ENCODE measurements at regions not wholly inside any gene's neighbourhood (a gene's known extent, or its start where the extent isn't known, plus 50 kb on each side); places are given as distances from the start of the nearest gene placed in this dataset.
"Not testable (repeated sequence)": the region's sequence is repeated elsewhere in the genome, so short reads cannot be mapped to it uniquely, and the experiment has no call there.

DNA sequence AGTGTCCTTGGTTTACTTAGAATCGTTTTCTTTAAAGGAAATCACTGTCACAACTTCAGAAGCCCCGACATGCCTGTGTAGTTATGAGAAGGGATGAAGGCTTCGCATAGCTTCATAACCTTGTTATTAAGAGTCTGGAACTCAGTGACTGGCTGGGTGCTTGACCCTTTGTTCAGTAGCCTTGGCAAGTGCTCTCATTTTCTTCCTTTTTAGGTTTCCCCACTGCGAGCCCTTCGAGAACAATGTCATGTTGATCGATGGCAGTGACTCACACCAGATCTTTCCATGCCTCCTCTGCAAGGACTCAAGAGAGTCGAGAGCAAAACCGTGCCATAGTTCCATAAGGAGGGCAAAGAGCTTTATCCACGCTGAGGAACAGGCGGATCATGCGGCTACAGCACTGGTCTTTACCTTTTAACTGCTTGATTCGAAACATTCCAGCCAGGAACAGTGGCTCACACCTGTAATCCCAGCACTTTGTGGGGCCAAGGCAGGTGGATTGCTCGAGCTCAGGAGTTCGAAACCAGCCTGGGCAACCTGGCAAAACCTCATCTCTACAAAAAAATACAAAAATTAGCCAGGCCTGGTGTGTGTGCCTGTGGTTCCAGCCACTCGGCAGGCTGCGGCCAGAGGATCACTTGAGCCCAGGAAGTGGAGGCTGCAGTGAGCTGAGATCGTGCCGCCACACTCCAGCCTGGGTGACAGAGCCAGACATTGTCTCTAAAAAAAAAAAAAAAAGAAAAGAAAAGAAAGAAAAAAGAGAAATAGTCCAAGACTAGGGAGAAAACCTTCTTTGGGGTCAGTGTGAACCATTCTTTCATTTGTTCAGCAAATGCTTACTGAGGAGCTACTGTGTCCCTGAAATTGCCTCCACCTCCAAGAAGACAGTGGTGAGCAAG is 95.4 kb upstream of the ERRFI1 start:
- Histone ChIP-seq H3F3A (ENCODE audit: insufficient read depth, low read length, poor library complexity, severe bottlenecking) (no peaks in the 10 kb centered on the region), H4K20me1 (ENCODE audit: insufficient read depth) (no peaks in the 10 kb centered on the region), H3K9ac (ENCODE audit: low read length) (no peak overlapping the region), H3K4me3 (ENCODE audit: low read length) (no peak overlapping the region), H3K36me3 (ENCODE audit: insufficient read depth, low read length) (no peaks in the 10 kb centered on the region), H3K27ac (ENCODE audit: low read length) (no peak overlapping the region), H3K27me3 (ENCODE audit: insufficient read depth, low read depth, low read length) (no peaks in the 10 kb centered on the region), H3K4me2 (ENCODE audit: low read length) (no peak overlapping the region), H3K9me2 (ENCODE audit: insufficient read depth, low read length) (no peaks in the 10 kb centered on the region), H3K79me2 (replicated peaks; ENCODE audit: insufficient read depth, low read length) (no peaks in the 10 kb centered on the region), H3K9me3 (ENCODE audit: low read length) (peaks cover 9% of the 10 kb centered on the region), H2AFZ (ENCODE audit: low read depth, low read length) (no peak overlapping the region)
- TF ChIP-seq MXI1 (conservative IDR thresholded peaks at IDR 0.05; ENCODE audit: poor library complexity, severe bottlenecking), result no peak
- no peak for TF ChIP-seq SMC3 (conservative IDR thresholded peaks at IDR 0.05; ENCODE audit: poor library complexity)
- TF ChIP-seq, protein P1, sequence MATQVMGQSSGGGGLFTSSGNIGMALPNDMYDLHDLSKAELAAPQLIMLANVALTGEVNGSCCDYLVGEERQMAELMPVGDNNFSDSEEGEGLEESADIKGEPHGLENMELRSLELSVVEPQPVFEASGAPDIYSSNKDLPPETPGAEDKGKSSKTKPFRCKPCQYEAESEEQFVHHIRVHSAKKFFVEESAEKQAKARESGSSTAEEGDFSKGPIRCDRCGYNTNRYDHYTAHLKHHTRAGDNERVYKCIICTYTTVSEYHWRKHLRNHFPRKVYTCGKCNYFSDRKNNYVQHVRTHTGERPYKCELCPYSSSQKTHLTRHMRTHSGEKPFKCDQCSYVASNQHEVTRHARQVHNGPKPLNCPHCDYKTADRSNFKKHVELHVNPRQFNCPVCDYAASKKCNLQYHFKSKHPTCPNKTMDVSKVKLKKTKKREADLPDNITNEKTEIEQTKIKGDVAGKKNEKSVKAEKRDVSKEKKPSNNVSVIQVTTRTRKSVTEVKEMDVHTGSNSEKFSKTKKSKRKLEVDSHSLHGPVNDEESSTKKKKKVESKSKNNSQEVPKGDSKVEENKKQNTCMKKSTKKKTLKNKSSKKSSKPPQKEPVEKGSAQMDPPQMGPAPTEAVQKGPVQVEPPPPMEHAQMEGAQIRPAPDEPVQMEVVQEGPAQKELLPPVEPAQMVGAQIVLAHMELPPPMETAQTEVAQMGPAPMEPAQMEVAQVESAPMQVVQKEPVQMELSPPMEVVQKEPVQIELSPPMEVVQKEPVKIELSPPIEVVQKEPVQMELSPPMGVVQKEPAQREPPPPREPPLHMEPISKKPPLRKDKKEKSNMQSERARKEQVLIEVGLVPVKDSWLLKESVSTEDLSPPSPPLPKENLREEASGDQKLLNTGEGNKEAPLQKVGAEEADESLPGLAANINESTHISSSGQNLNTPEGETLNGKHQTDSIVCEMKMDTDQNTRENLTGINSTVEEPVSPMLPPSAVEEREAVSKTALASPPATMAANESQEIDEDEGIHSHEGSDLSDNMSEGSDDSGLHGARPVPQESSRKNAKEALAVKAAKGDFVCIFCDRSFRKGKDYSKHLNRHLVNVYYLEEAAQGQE (IDR thresholded peaks at IDR 0.05; ENCODE audit: borderline replicate concordance), result no peak
- TF ChIP-seq POLR2AphosphoS5 (IDR thresholded peaks at IDR 0.05), result no peak
- TF ChIP-seq TAF1 (IDR thresholded peaks at IDR 0.05; ENCODE audit: low read depth), result no peak
- TF ChIP-seq RAD21 (conservative IDR thresholded peaks at IDR 0.05), result no peak
- no peak for TF ChIP-seq EP300 (conservative IDR thresholded peaks at IDR 0.05; ENCODE audit: poor library complexity, severe bottlenecking)

- H3K4me2 ChIP-seq (ENCODE audit: low read length), result no peak overlapping the region
- H2AFZ ChIP-seq (ENCODE audit: low read depth, low read length), result no peak overlapping the region
- H3K27ac ChIP-seq (ENCODE audit: low read length), result no peak overlapping the region
- no peak overlapping the region for H3K4me3 ChIP-seq (ENCODE audit: low read length)
- no peaks in the 10 kb centered on the region for H3K36me3 ChIP-seq (ENCODE audit: insufficient read depth, low read length)
- H3K9ac ChIP-seq (ENCODE audit: low read length), result no peak overlapping the region
- H3K27me3 ChIP-seq (ENCODE audit: insufficient read depth, low read depth, low read length), result no peaks in the 10 kb centered on the region
- no peaks in the 10 kb centered on the region for H3K9me2 ChIP-seq (ENCODE audit: insufficient read depth, low read length)
- H3K9me3 ChIP-seq (ENCODE audit: low read length), result peaks cover 8% of the 10 kb centered on the region
- no peaks in the 10 kb centered on the region for H3F3A ChIP-seq (ENCODE audit: insufficient read depth, low read length, poor library complexity, severe bottlenecking)
- no peaks in the 10 kb centered on the region for H3K79me2 ChIP-seq (replicated peaks; ENCODE audit: insufficient read depth, low read length)
- H4K20me1 ChIP-seq (ENCODE audit: insufficient read depth), result no peaks in the 10 kb centered on the region
- no peak for TF ChIP-seq MXI1 (conservative IDR thresholded peaks at IDR 0.05; ENCODE audit: poor library complexity, severe bottlenecking)
- no peak for TF ChIP-seq TAF1 (IDR thresholded peaks at IDR 0.05; ENCODE audit: low read depth)
- TF ChIP-seq, protein P1 (IDR thresholded peaks at IDR 0.05; ENCODE audit: borderline replicate concordance), result no peak
- no peak for TF ChIP-seq POLR2AphosphoS5 (IDR thresholded peaks at IDR 0.05)
- no peak for TF ChIP-seq SMC3 (conservative IDR thresholded peaks at IDR 0.05; ENCODE audit: poor library complexity)
- no peak for TF ChIP-seq RAD21 (conservative IDR thresholded peaks at IDR 0.05)
- no peak for TF ChIP-seq CTCF (IDR thresholded peaks at IDR 0.05; ENCODE audit: poor library complexity, severe bottlenecking)
- TF ChIP-seq EP300 (conservative IDR thresholded peaks at IDR 0.05; ENCODE audit: poor library complexity, severe bottlenecking), result no peak
Measured at GRCh38 chr1:8120693-8121260, 94.7 kb upstream of the ERRFI1 start.

DNA sequence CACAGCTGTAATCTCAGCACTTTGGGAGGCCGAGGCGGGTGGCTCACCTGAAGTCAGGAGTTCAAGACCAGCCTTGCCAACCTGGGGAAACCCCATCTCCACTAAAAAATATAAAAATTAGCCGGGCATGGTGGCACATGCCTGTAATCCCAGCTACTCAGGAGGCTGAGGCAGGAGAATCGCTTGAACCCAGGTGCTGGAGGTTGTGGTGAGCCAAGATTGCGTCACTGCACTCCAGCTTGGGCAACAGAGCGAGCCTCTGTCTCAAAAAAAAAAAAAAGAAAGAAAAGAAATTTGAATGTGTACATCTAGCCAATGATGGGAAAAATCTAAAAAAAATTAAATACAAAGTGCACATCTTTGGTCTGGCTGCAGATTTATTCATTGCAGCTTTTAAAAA is 92.6 kb upstream of the ERRFI1 start:
- H3K4me3 ChIP-seq (ENCODE audit: low read length); H3K79me2 ChIP-seq (replicated peaks; ENCODE audit: insufficient read depth, low read length); H3K9me2 ChIP-seq (ENCODE audit: insufficient read depth, low read length); H3K36me3 ChIP-seq (ENCODE audit: insufficient read depth, low read length); H3K9me3 ChIP-seq (ENCODE audit: low read length); H3K27ac ChIP-seq (ENCODE audit: low read length); H4K20me1 ChIP-seq (ENCODE audit: insufficient read depth); H3K4me2 ChIP-seq (ENCODE audit: low read length); H2AFZ ChIP-seq (ENCODE audit: low read depth, low read length); H3K9ac ChIP-seq (ENCODE audit: low read length); H3K27me3 ChIP-seq (ENCODE audit: insufficient read depth, low read depth, low read length); H3F3A ChIP-seq (ENCODE audit: insufficient read depth, low read length, poor library complexity, severe bottlenecking): not testable (repeated sequence)
